B cell (primary cell): ENCODE measurements at regions not wholly inside any gene's neighbourhood (a gene's known extent, or its start where the extent isn't known, plus 50 kb on each side); places are given as distances from the start of the nearest gene placed in this dataset.

ENCODE experiments used
- CTCF ChIP-seq: fragments of 200-600 bp; IDR thresholded peaks from one replicate; pipeline ENCODE4 v1.8.0; 2022; ENCODE audit warnings: antibody characterized with exemption, mild to moderate bottlenecking
- EZH2 ChIP-seq: IDR thresholded peaks from 2 replicates; pipeline ENCODE4 v1.6.1; 2012; ENCODE audit warnings: borderline replicate concordance, low read depth, mild to moderate bottlenecking, moderate library complexity, low read length; ENCODE audit not compliant: insufficient read depth, poor library complexity, severe bottlenecking

DNA sequence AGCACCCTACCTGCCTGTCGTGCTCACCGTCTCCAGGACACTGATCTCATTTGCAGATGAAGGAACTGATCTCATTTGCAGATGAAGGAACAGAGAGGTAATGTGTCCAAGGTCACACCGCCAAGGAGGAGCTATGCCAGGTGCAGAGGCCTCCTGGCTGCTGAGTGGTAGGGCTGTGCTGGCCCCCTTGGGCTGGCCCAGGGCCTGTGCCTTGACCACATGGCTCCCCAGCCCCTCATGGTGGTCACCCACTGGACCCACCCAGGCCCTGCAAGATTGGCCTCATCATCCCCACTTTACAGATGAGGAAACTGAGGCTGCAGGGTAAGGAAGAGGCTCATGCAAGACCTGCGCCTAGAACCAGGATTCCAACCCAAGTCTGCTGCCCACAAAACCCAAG is 628.3 kb downstream of the MATN1 start:
- TF ChIP-seq CTCF = no peak
- TF ChIP-seq EZH2 = no peak
